ENCODE measurements at regions not wholly inside any gene's neighbourhood (a gene's known extent, or its start where the extent isn't known, plus 50 kb on each side); places are given as distances from the start of the nearest gene placed in this dataset.

DNA sequence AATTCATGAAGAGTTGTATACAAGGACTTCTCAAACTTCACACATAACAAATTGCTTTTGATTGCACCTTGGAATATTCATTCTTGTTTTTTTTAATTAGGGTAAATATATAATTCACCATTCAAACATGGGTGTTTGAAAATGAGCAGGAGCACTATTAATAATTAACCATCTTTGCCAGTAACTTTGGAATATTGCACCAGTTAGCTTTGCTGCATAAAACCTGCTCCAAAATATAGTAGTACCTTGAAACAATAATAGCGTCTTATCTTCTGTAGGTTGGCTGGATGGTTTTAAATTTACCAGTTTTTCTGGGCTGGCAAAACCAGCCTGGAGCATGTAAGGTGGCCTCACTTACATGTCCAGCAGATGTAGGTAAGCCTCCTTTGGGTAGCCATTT, 1112.4 kb downstream of the TRHDE start:
- no peak overlapping the region for H3K4me3 ChIP-seq (ENCODE audit: insufficient read length, low read depth)
- DNase-seq (ENCODE audit: low read depth, low spot score): no peak
- TF ChIP-seq ZNF274 (IDR thresholded peaks at IDR 0.05; ENCODE audit: low read depth, low read length) (no peak), YY1 (IDR thresholded peaks at IDR 0.05; ENCODE audit: insufficient read depth, insufficient read length) (no peak), SUZ12 (IDR thresholded peaks at IDR 0.05; ENCODE audit: extremely low read depth, insufficient read depth, insufficient read length) (no peak)
- no peak overlapping the region for H3K9ac ChIP-seq (ENCODE audit: insufficient read length, low read depth)
- H3K27me3 ChIP-seq (ENCODE audit: insufficient read depth, insufficient read length): no peaks in the 10 kb centered on the region
- no peaks in the 10 kb centered on the region for H3K36me3 ChIP-seq (ENCODE audit: insufficient read depth, insufficient read length, low read length)
- no peaks in the 10 kb centered on the region for H3K4me1 ChIP-seq (ENCODE audit: insufficient read depth, insufficient read length)
- no peaks in the 10 kb centered on the region for H3K9me3 ChIP-seq (ENCODE audit: insufficient read depth, low read length)

GRCh38 chr12:73390261-73390660, 1118.1 kb downstream of the TRHDE start:
- Histone ChIP-seq H3K4me3 (ENCODE audit: insufficient read length, low read depth) (no peak overlapping the region), H3K9ac (ENCODE audit: insufficient read length, low read depth) (no peak overlapping the region), H3K27me3 (ENCODE audit: insufficient read depth, insufficient read length) (no peaks in the 10 kb centered on the region), H3K9me3 (ENCODE audit: insufficient read depth, low read length) (no peaks in the 10 kb centered on the region), H3K4me1 (ENCODE audit: insufficient read depth, insufficient read length) (no peaks in the 10 kb centered on the region), H3K36me3 (ENCODE audit: insufficient read depth, insufficient read length, low read length) (no peaks in the 10 kb centered on the region)
- DNase-seq (ENCODE audit: low read depth, low spot score): no peak
- no peak for TF ChIP-seq SUZ12 (IDR thresholded peaks at IDR 0.05; ENCODE audit: extremely low read depth, insufficient read depth, insufficient read length)
- TF ChIP-seq ZNF274 (IDR thresholded peaks at IDR 0.05; ENCODE audit: low read depth, low read length): no peak
- no peak for TF ChIP-seq YY1 (IDR thresholded peaks at IDR 0.05; ENCODE audit: insufficient read depth, insufficient read length)

- no peaks in the 10 kb centered on the region for H3K4me1 ChIP-seq (ENCODE audit: insufficient read depth, insufficient read length)
- no peaks in the 10 kb centered on the region for H3K27me3 ChIP-seq (ENCODE audit: insufficient read depth, insufficient read length)
- DNase-seq (ENCODE audit: low read depth, low spot score): no peak
These were observed 1124.6 kb upstream of the ATXN7L3B start for GRCh38 chr12:73413051-73413450.

DNA sequence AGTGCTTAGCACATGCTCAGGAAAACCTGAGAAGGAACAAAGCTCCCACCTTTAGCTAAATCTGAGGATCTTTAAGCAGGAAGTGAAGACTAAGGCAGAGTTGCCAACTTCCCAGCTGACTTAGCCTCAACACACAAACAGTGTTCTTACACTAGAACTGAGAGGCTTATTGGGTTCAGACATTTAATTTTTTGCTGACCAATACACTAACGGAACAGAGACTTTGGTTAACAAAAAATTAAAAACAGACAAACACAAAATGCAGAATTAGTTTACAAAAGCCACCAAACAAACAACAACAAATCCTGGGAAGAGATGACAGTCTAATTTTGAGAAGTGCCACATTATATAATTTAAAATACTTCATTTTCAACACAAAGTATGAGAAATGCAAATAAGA, 1123.7 kb upstream of the ATXN7L3B start:
- H3K4me3 ChIP-seq (ENCODE audit: insufficient read length, low read depth): no peak overlapping the region
- no peaks in the 10 kb centered on the region for H3K27me3 ChIP-seq (ENCODE audit: insufficient read depth, insufficient read length)
- H3K9ac ChIP-seq (ENCODE audit: insufficient read length, low read depth): no peak overlapping the region
- peaks cover 16% of the 10 kb centered on the region for H3K9me3 ChIP-seq (ENCODE audit: insufficient read depth, low read length)
- no peak for DNase-seq (ENCODE audit: low read depth, low spot score)
- TF ChIP-seq SUZ12 (IDR thresholded peaks at IDR 0.05; ENCODE audit: extremely low read depth, insufficient read depth, insufficient read length) (no peak), ZNF274 (IDR thresholded peaks at IDR 0.05; ENCODE audit: low read depth, low read length) (no peak), YY1 (IDR thresholded peaks at IDR 0.05; ENCODE audit: insufficient read depth, insufficient read length) (no peak)
- no peaks in the 10 kb centered on the region for H3K36me3 ChIP-seq (ENCODE audit: insufficient read depth, insufficient read length, low read length)
- H3K4me1 ChIP-seq (ENCODE audit: insufficient read depth, insufficient read length): no peaks in the 10 kb centered on the region

More at GRCh38 chr12:73413051-73413450, 1124.6 kb upstream of the ATXN7L3B start:
- Histone ChIP-seq H3K9me3 (ENCODE audit: insufficient read depth, low read length) (peaks cover 16% of the 10 kb centered on the region), H3K36me3 (ENCODE audit: insufficient read depth, insufficient read length, low read length) (no peaks in the 10 kb centered on the region), H3K4me3 (ENCODE audit: insufficient read length, low read depth) (no peak overlapping the region), H3K9ac (ENCODE audit: insufficient read length, low read depth) (no peak overlapping the region)
- no peak for TF ChIP-seq SUZ12 (IDR thresholded peaks at IDR 0.05; ENCODE audit: extremely low read depth, insufficient read depth, insufficient read length)
- TF ChIP-seq ZNF274 (IDR thresholded peaks at IDR 0.05; ENCODE audit: low read depth, low read length): no peak

GRCh38 chr12:73414926-73415325, 1122.7 kb upstream of the ATXN7L3B start:
- TF ChIP-seq SUZ12 (IDR thresholded peaks at IDR 0.05; ENCODE audit: extremely low read depth, insufficient read depth, insufficient read length) (no peak), YY1 (IDR thresholded peaks at IDR 0.05; ENCODE audit: insufficient read depth, insufficient read length) (no peak), ZNF274 (IDR thresholded peaks at IDR 0.05; ENCODE audit: low read depth, low read length) (no peak)
- DNase-seq (ENCODE audit: low read depth, low spot score): no peak
- no peaks in the 10 kb centered on the region for H3K4me1 ChIP-seq (ENCODE audit: insufficient read depth, insufficient read length)

GRCh38 chr12:73418541-73418940, 1119.1 kb upstream of the ATXN7L3B start:
- H3K4me3 ChIP-seq (ENCODE audit: insufficient read length, low read depth): no peak overlapping the region
- TF ChIP-seq SUZ12 (IDR thresholded peaks at IDR 0.05; ENCODE audit: extremely low read depth, insufficient read depth, insufficient read length) (no peak), YY1 (IDR thresholded peaks at IDR 0.05; ENCODE audit: insufficient read depth, insufficient read length) (no peak), ZNF274 (IDR thresholded peaks at IDR 0.05; ENCODE audit: low read depth, low read length) (no peak)
- no peaks in the 10 kb centered on the region for H3K27me3 ChIP-seq (ENCODE audit: insufficient read depth, insufficient read length)
- peaks cover 13% of the 10 kb centered on the region for H3K9me3 ChIP-seq (ENCODE audit: insufficient read depth, low read length)
- H3K9ac ChIP-seq (ENCODE audit: insufficient read length, low read depth): no peak overlapping the region
- DNase-seq (ENCODE audit: low read depth, low spot score): no peak
- H3K36me3 ChIP-seq (ENCODE audit: insufficient read depth, insufficient read length, low read length): no peaks in the 10 kb centered on the region
- H3K4me1 ChIP-seq (ENCODE audit: insufficient read depth, insufficient read length): no peaks in the 10 kb centered on the region

More at GRCh38 chr12:73414926-73415325, 1122.7 kb upstream of the ATXN7L3B start:
- no peak overlapping the region for H3K9ac ChIP-seq (ENCODE audit: insufficient read length, low read depth)
- no peaks in the 10 kb centered on the region for H3K27me3 ChIP-seq (ENCODE audit: insufficient read depth, insufficient read length)
- peaks cover 16% of the 10 kb centered on the region for H3K9me3 ChIP-seq (ENCODE audit: insufficient read depth, low read length)
- H3K4me3 ChIP-seq (ENCODE audit: insufficient read length, low read depth): no peak overlapping the region
- no peaks in the 10 kb centered on the region for H3K36me3 ChIP-seq (ENCODE audit: insufficient read depth, insufficient read length, low read length)

DNA sequence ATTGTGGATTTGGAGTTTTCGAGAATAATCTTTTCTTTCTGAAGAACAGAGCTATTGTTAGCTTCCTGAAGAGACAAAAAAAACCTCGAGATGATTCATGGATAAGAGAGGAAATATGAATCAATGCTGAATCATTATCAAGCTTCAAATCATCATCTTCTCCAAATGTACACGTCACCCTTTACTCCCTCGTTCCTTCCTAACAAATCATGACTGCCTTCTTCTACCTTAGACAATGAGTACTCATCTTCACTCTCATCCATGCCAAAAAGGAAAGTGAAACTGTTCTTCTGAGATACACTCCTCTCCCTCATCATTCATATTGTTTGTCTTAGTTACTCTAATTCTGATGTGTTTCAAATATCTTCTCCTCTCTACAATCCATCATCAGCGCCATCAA, 1115.8 kb upstream of the ATXN7L3B start:
- no peaks in the 10 kb centered on the region for H3K4me1 ChIP-seq (ENCODE audit: insufficient read depth, insufficient read length)
- peaks cover 25% of the 10 kb centered on the region; the same call in 1 of the 2 replicates for H3K9me3 ChIP-seq (ENCODE audit: insufficient read depth, low read length)
- H3K36me3 ChIP-seq (ENCODE audit: insufficient read depth, insufficient read length, low read length): no peaks in the 10 kb centered on the region
- no peak overlapping the region for H3K9ac ChIP-seq (ENCODE audit: insufficient read length, low read depth)
- H3K27me3 ChIP-seq (ENCODE audit: insufficient read depth, insufficient read length): no peaks in the 10 kb centered on the region
- H3K4me3 ChIP-seq (ENCODE audit: insufficient read length, low read depth): no peak overlapping the region
- no peak for DNase-seq (ENCODE audit: low read depth, low spot score)
- TF ChIP-seq YY1 (IDR thresholded peaks at IDR 0.05; ENCODE audit: insufficient read depth, insufficient read length): no peak
- no peak for TF ChIP-seq SUZ12 (IDR thresholded peaks at IDR 0.05; ENCODE audit: extremely low read depth, insufficient read depth, insufficient read length)
- no peak for TF ChIP-seq ZNF274 (IDR thresholded peaks at IDR 0.05; ENCODE audit: low read depth, low read length)
